HuH-7 (cell line): ENCODE measurements at regions not wholly inside any gene's neighbourhood (a gene's known extent, or its start where the extent isn't known, plus 50 kb on each side); places are given as distances from the start of the nearest gene placed in this dataset.
"Not testable (repeated sequence)": the region's sequence is repeated elsewhere in the genome, so short reads cannot be mapped to it uniquely, and the experiment has no call there.

Experiments used
- DNase-seq: peaks from one replicate; pipeline ENCODE4 v3.0.0; 2011; ENCODE audit warnings: low spot score

- no peak for DNase-seq
These were observed 177.2 kb upstream of the OR13F1 start for GRCh38 chr9:104326912-104327311.

GRCh38 chr9:104329245-104329644, 174.8 kb upstream of the OR13F1 start:
- DNase-seq = no peak

DNA sequence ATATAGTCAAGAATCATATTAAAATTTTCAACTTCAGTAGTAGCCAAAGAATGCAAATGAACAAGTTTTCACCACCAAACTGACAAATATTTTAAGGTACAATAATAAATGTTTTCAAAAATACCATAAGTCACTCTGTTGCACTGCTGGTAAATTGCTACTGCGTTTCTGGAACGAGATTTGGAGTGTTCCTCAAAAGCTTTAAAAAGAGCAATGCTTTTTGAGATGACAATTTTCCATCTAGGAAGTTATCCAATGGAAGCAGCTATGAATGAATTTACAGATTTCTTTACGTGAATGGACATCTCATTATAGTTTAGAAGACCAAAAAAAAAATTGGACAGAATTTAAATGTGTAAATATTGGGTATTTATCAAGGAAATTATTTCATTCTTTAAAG, 173.2 kb upstream of the OR13F1 start:
- no peak for DNase-seq

GRCh38 chr9:104334549-104334948, 169.5 kb upstream of the OR13F1 start:
- no peak for DNase-seq

GRCh38 chr9:104339692-104340091, 164.4 kb upstream of the OR13F1 start:
- DNase-seq = no peak

DNA sequence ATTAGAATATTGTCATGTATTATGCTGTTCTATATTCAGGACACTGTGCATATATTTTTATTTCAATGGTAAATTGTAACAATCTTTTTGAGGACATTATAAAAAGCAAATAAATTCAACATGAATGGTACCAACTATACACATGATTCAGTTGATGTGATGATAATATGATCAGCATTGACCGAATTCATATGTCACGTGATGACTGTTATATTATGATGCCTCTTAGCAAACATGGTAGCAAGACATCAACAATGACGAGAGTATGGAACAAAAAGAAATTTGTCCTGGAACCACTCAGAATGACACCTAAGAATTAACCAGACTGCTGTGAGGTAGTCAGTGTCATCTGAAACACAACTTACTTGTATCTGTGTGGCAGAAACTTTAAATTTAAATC, 161.5 kb upstream of the OR13F1 start:
- DNase-seq = no peak

DNA sequence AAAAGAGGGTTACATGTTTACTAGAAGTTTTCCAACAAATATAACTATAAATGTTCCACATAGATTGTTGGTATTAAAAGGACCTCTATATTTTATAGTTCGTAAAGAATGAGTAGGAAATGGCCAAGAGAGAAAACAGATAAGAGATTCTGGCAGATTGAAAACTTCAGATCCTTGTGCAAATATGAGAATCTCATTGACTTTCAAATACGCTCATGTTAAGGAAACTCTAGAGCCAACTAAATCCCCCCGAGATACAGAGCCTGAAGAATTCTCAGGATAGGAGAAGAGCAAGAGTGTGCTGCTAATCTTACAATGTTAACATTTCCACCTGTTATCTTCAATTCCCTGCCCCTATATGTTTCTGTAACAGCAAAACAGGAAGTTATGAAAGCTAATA, 159.0 kb upstream of the OR13F1 start:
- DNase-seq = no peak

DNA sequence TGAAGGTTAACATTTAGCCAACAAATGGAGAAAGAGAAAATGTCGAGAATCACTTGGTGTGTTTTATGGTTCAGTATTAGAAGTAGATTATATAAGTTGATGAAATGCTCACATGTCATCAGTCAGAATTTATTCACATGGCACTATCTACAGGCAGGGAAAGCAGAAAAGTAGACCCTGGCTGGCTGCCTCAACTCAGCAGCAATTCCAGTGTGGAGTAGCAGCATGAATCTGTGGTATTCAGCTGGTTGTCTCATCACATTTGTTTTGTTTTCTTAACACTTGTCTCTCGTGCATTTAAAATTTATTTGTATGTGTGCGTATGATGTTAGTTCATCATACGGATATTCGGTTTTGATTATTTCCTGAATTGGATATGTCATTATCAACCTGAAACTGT, 153.5 kb upstream of the OR13F1 start:
- no peak for DNase-seq

GRCh38 chr9:104351726-104352125, 152.3 kb upstream of the OR13F1 start:
- no peak for DNase-seq

DNA sequence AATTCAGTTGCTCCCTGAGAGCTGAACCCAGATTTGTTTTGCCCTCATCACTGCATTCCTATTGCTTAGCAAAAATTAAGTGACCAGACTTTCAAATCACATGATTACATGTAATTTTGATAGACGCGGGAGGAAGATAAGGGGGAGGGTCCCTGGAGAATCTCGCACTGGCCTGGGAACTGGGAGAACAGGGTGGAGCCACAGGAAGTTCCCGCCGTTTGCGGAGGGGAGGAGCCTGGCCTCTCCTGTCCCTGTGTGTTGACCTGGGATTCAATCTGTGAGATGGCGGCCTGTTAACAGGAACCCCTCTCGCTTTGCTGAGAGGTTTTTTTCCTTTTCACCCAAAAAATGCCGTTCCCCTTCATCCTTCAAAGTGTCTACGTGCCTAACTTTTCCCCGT, 142.9 kb upstream of the OR13F1 start:
- DNase-seq = no peak

DNA sequence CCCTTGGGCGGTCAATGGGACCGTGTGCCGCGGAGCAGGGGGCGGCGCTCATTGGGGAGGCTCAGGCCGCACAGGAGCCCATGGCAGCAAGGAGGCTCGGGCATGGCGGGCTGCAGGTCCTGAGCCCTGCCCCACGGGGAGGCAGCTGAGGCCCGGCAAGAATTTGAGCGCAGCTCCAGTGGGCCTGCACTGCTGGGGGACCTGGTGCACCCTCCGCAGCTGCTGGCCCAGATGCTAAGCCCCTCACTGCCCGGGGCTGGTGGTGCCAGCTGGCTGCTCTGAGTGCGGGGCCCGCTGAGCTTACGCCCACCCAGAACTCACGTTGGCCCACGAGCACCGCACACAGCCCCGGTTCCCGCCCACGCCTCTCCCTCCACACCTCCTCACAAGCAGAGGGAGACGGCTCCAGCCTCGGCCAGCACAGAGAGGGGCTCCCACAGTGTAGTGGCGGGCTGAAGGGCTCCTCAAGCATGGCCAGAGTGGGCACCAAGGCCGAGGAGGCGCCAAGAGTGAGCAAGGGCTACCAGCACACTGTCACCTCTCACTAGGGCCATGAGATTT, 141.1 kb upstream of the OR13F1 start:
- no peak for DNase-seq

GRCh38 chr9:104367507-104367906, 136.6 kb upstream of the OR13F1 start:
- no peak for DNase-seq

DNA sequence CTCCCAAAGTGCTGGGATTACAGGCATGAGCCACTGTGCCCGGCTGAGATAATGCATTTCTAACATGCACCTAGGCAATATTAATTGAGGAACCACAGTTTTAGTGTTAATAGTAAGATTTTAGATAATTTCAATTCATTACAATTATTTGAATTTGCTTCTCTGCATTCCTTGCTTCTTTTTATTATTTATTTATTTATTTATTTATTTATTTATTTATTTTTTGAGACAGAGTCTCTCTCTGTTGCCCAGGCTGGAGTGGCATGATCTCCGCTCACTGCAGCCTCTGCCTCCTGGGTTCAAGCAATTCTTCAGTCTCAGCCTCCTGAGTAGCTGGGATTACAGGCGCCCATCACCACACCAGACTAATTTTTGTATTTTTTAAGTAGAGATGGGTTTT, 135.7 kb upstream of the OR13F1 start:
- not testable (repeated sequence) for DNase-seq

DNA sequence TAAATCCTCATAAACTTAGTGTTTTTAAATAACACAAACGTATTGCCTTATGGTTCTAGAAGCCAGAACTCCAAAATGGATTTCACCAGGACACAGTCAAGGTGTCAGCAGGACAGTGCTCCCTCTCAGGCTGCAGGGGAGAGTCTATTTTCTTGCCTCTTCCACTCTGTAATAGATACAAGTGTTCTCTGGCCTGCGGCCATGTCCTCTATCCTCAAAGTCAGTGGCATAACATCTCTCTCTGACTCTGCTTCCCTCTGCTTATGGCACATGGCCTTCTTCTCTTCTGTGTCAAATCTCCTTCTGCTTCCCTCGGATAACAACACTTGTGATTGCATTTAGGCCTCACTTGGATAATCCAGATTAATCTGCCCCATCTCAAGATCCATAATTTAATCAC, 129.4 kb upstream of the OR13F1 start:
- no peak for DNase-seq

DNA sequence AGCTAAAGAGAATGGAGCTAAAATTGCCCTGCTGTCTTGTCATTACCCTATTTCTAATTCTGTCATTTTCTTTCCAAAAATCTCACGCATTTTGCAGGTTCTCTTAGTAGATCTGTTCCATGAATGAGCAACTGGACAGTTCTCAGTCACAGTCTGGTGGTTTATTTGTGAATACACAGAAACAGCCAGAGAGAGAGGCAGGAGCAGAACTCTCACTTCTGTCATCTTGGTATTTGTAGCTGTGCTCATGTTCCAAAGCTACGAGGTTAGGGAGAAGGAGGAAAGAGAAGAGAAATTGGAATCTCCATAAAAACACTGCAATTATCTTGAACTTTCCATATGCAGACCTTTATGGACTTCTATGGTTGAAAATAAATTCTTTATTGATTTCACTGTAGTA, 118.0 kb upstream of the OR13F1 start:
- DNase-seq = no peak

GRCh38 chr9:104386425-104387069, 117.5 kb upstream of the OR13F1 start:
- DNase-seq = peak; percentile 34

DNA sequence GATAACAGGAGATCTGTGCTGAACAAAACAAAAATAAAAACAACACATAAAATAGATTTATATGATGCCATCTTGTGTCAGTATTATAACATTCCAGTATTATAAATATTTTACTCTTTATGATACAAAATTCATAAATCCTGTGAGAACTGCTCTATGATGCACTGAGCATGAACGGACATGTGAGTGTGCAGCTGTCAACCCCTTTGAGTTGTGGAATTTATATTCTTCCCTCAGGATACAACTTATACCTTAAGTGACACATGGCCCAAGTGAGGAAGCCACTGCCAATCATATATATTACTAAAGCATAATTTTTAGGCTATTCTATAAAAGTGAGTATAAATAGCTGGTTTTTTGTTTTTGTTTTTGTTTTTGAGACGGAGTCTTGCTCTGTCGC, 116.0 kb upstream of the OR13F1 start:
- DNase-seq = no peak

- DNase-seq = no peak
These were observed 114.7 kb upstream of the OR13F1 start for GRCh38 chr9:104389341-104389740.

DNA sequence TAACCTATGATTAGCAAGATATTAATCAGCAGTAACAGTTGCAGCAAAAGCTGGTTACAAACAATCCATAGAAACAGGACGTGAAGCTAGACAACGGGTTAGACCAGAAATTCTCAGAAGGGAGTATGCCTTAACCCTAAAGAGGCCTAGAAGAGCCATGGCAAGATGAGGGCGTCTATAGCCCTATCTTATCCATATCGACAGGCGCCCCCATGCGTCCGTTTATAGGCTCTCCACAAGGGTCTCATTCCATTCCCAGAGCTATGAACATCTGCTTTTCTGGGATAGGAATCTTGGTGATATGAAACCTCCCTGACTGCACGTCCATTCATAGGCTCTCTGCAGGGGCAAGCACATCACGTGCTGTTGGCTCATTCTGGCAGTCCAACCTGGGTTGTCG, 109.2 kb upstream of the OR13F1 start:
- DNase-seq = not testable (repeated sequence)

GRCh38 chr9:104412238-104412637, 91.8 kb upstream of the OR13F1 start:
- no peak for DNase-seq

DNA sequence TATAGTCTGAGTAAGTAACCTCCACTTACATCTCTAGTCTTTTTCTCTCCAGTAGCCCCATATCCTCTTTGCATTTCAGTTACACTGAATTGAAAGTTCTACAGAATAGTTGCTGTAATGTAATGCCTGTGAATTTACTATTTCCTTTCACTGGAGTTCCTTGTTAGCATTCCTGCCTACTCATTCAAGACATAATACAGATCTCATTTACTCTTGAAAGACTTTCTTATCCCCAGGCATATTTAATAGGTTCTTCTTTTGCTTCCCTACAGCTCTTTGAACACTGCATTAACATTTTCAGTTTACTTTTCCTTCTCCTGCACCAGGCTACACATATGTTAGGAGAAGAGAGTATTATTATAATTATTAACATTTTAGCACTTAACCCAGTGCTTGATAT, 87.6 kb upstream of the OR13F1 start:
- DNase-seq = no peak

GRCh38 chr9:104417296-104417695, 86.8 kb upstream of the OR13F1 start:
- DNase-seq = no peak

DNA sequence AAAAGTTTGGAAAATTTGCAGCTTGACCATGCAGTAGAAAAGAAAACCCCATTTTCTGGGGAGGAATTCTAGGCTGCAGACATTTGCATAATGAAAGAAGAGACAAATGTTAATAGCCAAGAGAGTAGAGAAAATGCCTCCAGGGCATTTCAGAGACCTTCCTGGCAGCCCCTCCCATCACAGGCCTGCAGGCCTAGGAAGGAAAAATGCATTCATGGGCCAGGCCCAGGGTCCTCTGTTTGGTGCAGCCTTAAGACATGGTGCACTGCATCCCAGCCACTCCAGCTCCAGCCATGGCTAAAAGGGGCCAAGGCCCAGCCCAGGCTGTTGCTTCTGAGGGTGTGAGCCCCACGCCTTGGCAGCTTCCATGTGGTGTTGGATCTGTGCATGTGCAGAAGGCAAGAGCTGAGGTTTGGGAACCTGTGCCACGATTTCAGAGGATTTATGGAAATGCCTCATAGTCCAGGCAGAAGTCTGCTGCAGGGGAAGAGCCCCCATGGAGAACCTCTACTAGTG, 75.0 kb upstream of the OR13F1 start:
- DNase-seq = no peak

- no peak for DNase-seq
These were observed 69.0 kb upstream of the OR13F1 start for GRCh38 chr9:104435059-104435458.
